K562 (cell line): ENCODE measurements at regions not wholly inside any gene's neighbourhood (a gene's known extent, or its start where the extent isn't known, plus 50 kb on each side); places are given as distances from the start of the nearest gene placed in this dataset.

ENCODE experiments used
- ATAC-seq: fragments of 200-7000 bp; cut with Tn5 transposase; 3 replicates; pipeline ENCODE4 v1.9.1; 2020; ENCODE audit warnings: moderate library complexity
- BruUV-seq: library from RNA; stranded (reverse); fragments of 400-500 nt; replicated peaks from 2 replicates; lab custom pipeline; 2021; lab: Mats Ljungman, UMichigan
- CTCF ChIA-PET: fragments of 300-600 bp; formaldehyde crosslinking; extraction: SDS; loops from one replicate; lab custom pipeline; 2021; ENCODE audit warnings: low intra/inter-chr PET ratio; lab: Yijun Ruan, JAX
- POLR2A ChIA-PET: fragments of 300-600, 350-650 bp; sonication (Branson Sonifier 250); formaldehyde crosslinking; extraction: SDS; loops from one replicate; lab custom pipeline; 2021; ENCODE audit warnings: antibody characterized with exemption, inconsistent platforms; lab: Yijun Ruan, JAX
- DNase-seq, 4 experiments: peaks; one replicate each; pipeline versions ENCODE4 v3.0.0 to v3.0.0-alpha.2; 2011 to 2018; ENCODE audit warnings: low spot score in 3 of 4, mixed read lengths in 3 of 4; ENCODE audit errors: extremely low read depth in 1 of 4
- FAIRE-seq: peaks from 2 replicates; lab custom pipeline; 2011; peaks lifted over from hg19 to GRCh38; lab: Jason Lieb, UNC
- H2AFZ ChIP-seq: 2 replicates; pipeline ENCODE4 v1.6.0; 2011; ENCODE audit warnings: low read depth, low read length, control low read depth, inconsistent platforms
- H3K27ac ChIP-seq: fragments of 200-600 bp; 3 replicates; pipeline ENCODE4 v1.8.0; 2011; ENCODE audit warnings: low read depth, mild to moderate bottlenecking, control low read depth, inconsistent platforms, low read length, moderate library complexity, mixed read lengths; ENCODE audit errors: extremely low read depth
- H3K27me3 ChIP-seq, 2 experiments: fragments of 300-600 bp in 1 of 2; 2 replicates in 1 of 2; 3 replicates in 1 of 2; pipeline versions ENCODE4 v1.6.0 to v1.8.0; 2011; ENCODE audit warnings: inconsistent platforms in 2 of 2, low read length in 2 of 2, mild to moderate bottlenecking in 1 of 2, mixed read lengths in 1 of 2, moderate library complexity in 1 of 2; ENCODE audit not compliant: control insufficient read depth in 2 of 2, insufficient read depth in 2 of 2
- H3K36me3 ChIP-seq: fragments of 300-600 bp; 3 replicates; pipeline ENCODE4 v1.8.0; 2011; ENCODE audit warnings: mild to moderate bottlenecking, low read length, inconsistent platforms; ENCODE audit not compliant: control insufficient read depth, insufficient read depth
- H3K4me1 ChIP-seq, 2 experiments: fragments of 200-600 bp in 1 of 2; replicated peaks in 1 of 2; 2 replicates in 1 of 2; 3 replicates in 1 of 2; pipeline versions ENCODE4 v1.5.1 to v1.8.0; 2011; ENCODE audit warnings: inconsistent platforms in 2 of 2, low read length in 2 of 2, mild to moderate bottlenecking in 1 of 2, mixed read lengths in 1 of 2, moderate library complexity in 1 of 2; ENCODE audit not compliant: control insufficient read depth in 2 of 2, insufficient read depth in 2 of 2
- H3K4me2 ChIP-seq: 2 replicates; pipeline ENCODE4 v1.6.1; 2011; ENCODE audit warnings: low read length, control low read depth, inconsistent platforms, mixed read lengths; ENCODE audit not compliant: insufficient read depth
- H3K4me3 ChIP-seq: fragments of 200-600 bp; sonication (generic), shearing (Covaris generic); 2 replicates; pipeline ENCODE4 v1.5.1; 2016; ENCODE audit warnings: control low read depth, inconsistent platforms
- H3K79me2 ChIP-seq: fragments of 200-600 bp; 3 replicates; pipeline ENCODE4 v1.8.0; 2011; ENCODE audit warnings: low read length, inconsistent platforms; ENCODE audit not compliant: control insufficient read depth, insufficient read depth
- H3K9ac ChIP-seq, 2 experiments: 2 replicates each; pipeline versions ENCODE4 v1.6.0 to v1.6.1; 2011; ENCODE audit warnings: low read depth in 2 of 2, low read length in 2 of 2, control low read depth in 1 of 2, inconsistent platforms in 1 of 2, mild to moderate bottlenecking in 1 of 2, mixed read lengths in 1 of 2; ENCODE audit not compliant: insufficient read depth in 1 of 2
- H3K9me1 ChIP-seq: one replicate; pipeline ENCODE4 v1.6.0; 2011; ENCODE audit warnings: inconsistent platforms, mild to moderate bottlenecking, low read length, moderate library complexity; ENCODE audit not compliant: control insufficient read depth, insufficient read depth
- H3K9me3 ChIP-seq: replicated peaks from 2 replicates; pipeline ENCODE4 v1.5.1; 2011; ENCODE audit warnings: low read depth, low read length, inconsistent platforms; ENCODE audit not compliant: control insufficient read depth, insufficient read depth
- H4K20me1 ChIP-seq: replicated peaks from 2 replicates; pipeline ENCODE4 v1.6.1; 2011; ENCODE audit warnings: low read length, inconsistent platforms, mixed read lengths; ENCODE audit not compliant: control insufficient read depth, insufficient read depth
- CSDE1 ChIP-seq, 2 experiments: fragments of 450-650 bp; IDR thresholded peaks; 2 replicates each; pipeline ENCODE4 v1.6.1; 2016; ENCODE audit warnings: mild to moderate bottlenecking in 1 of 2
- GTF2A2 ChIP-seq: IDR thresholded peaks from 2 replicates; pipeline ENCODE4 v1.6.1; 2016; ENCODE audit warnings: mild to moderate bottlenecking, missing genetic modification characterization, missing compliant biosample characterization
- NFRKB ChIP-seq: fragments of 450-650 bp; IDR thresholded peaks from 2 replicates; pipeline ENCODE4 v1.6.1; 2016; ENCODE audit warnings: low read depth
- SMC3 ChIP-seq: conservative IDR thresholded peaks from 2 replicates; pipeline ENCODE4 v1.6.1; 2011; ENCODE audit warnings: low read depth, low read length, improper control_type of control experiment; ENCODE audit not compliant: insufficient read depth
- ZNF318 ChIP-seq, 2 experiments: fragments of 450-650 bp; IDR thresholded peaks; 2 replicates each; pipeline ENCODE4 v1.6.1; 2016; ENCODE audit warnings: mild to moderate bottlenecking in 2 of 2, borderline replicate concordance in 1 of 2, low read depth in 1 of 2, moderate library complexity in 1 of 2
- WGBS: fragments of 100-300 bp; shearing (Covaris generic); methylation state at CpG from one replicate; pipeline ENCODE4 v1.1.6; 2016; ENCODE audit warnings: low coverage, mixed read lengths; ENCODE audit not compliant: insufficient coverage; ENCODE audit errors: missing lambda C conversion rate; 5-methylcytosine and 5-hydroxymethylcytosine counted together
- in situ Hi-C: fragments of 300-500 bp; cut with MboI; formaldehyde crosslinking; loops from 4 replicates; pipeline ENCODE4 v1.15.0; 2018; ENCODE audit warnings: inconsistent platforms, mixed read lengths
- intact Hi-C: fragments of 100-400 bp; cut with micrococcal nuclease; formaldehyde crosslinking; loops from 2 replicates; pipeline ENCODE4 v1.14.2; 2022

- no TSS peak for BruUV-seq
- Histone ChIP-seq H3K9ac (no peak overlapping the region), H3K4me3 (no peak overlapping the region), H3K4me2 (no peak overlapping the region), H4K20me1 (no peaks in the 10 kb centered on the region), H3K27ac (no peak overlapping the region), H3K9me1 (no peaks in the 10 kb centered on the region), H3K36me3 (no peaks in the 10 kb centered on the region), H3K9me3 (no peaks in the 10 kb centered on the region), H3K79me2 (no peaks in the 10 kb centered on the region), H3K4me1 (no peaks in the 10 kb centered on the region)
- FAIRE-seq (no peak), ATAC-seq (no peak)
- CTCF ChIA-PET: no interaction called here
- POLR2A ChIA-PET: no interaction called here
- TF ChIP-seq CSDE1 (IDR thresholded peaks at IDR 0.05) (no peak), SMC3 (no peak), NFRKB (no peak), ZNF318 (IDR thresholded peaks at IDR 0.05; ENCODE audit: borderline replicate concordance in 1 of 2, low read depth in 1 of 2) (no peak), GTF2A2 (tag) (no peak)
- TF ChIP-seq, all 486 proteins: peak for 0
- no peak for DNase-seq
- in situ Hi-C loops (no loop called here), intact Hi-C loops (no loop called here)
- 0 out of 5 replicates have a peak, but pooled peaks cover 0 to 7% of the 10 kb centered on the region in 2 experiments for H3K27me3 ChIP-seq
- H2AFZ ChIP-seq: no peak overlapping the region
- WGBS: 2% methylated on average over 3 of the region's 3 CpGs
These were observed 406.4 kb downstream of the ZSWIM6 start for GRCh38 chr5:61738446-61738845.
